ENCODE measurements at regions not wholly inside any gene's neighbourhood (a gene's known extent, or its start where the extent isn't known, plus 50 kb on each side); places are given as distances from the start of the nearest gene placed in this dataset.

DNA sequence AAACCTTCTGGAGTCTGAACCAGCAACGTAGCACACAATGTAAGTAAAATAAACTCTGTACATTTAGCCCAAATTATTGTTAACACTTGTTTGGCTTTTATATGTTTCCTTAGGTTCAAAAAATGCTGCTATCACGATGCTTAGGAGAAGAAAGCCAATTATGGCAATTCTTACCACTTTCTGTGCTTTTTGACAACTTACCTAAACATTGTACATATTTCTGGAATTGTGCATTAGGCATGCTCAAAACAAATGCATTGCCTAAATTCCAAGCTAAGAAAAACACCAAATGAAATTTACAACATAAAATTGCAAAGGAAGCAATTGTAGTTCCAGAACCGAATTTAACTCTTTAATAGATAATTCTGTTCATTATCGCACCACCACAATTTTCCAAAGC is 585.6 kb upstream of the DSEL start:
- no peak for DNase-seq (ENCODE audit: low read depth)

DNA sequence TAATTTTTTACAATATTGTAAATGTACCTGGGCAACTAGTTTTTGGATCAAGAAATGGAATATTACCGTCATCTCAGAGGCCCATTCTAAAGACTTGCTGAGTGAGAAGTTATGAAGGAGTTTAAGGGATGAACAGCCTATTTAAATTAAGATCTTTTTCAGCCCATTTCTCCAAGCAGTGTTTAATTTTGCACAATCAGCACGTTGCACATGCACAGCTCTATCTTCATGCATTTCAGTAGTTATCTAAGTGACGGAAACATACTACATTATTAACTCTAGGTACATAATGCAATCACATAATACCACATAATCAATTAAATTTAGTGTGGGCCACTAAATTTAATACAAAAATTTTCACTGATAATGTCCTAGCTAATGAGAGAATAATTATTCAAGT is 582.1 kb upstream of the DSEL start:
- no peak for DNase-seq (ENCODE audit: low read depth)

DNA sequence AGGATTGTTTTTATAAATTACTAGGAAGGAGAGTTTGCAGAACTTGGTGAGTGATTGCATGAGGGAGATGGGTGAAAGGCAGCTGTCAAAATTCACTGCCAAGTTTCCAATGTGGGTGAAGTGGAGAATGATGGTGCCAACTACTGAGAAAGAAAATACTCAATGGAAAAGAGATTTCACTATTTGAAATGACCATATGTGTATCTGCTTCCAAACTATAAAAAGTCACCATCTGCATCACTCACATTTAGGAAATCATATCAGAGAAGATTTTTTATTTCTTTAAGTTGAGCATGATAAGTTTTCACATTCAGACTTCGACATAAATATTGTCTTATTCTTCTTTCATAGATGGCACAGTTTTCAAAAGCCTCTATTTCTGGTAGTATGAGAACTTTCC is 570.0 kb upstream of the DSEL start:
- DNase-seq (ENCODE audit: low read depth): no peak

- no peak for DNase-seq (ENCODE audit: low read depth)
Measured at GRCh38 chr18:68085251-68085650, 568.7 kb upstream of the DSEL start.

- no peak for DNase-seq (ENCODE audit: low read depth)
Measured at GRCh38 chr18:68083776-68084175, 567.3 kb upstream of the DSEL start.

DNA sequence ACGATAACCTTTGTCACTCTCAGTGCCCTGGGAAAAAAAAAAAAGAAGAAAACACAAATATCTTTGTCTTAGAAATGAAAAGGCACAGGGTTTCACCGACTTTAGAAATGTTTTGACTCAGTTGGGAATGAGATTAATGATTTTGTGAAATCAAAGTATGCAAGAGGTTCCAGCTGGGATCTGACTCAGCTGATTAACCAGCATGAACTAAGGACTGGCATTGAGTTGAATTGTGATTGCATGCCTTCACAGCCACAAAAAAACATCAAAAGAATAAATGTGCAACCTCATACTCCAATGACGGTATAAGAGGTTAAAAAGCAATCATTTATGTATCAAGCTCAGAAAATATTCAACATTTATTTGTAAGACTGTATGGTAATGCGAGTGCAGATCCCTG is 566.6 kb upstream of the DSEL start:
- no peak for DNase-seq (ENCODE audit: low read depth)

GRCh38 chr18:68072744-68073143 is 556.2 kb upstream of the DSEL start:
- DNase-seq (ENCODE audit: low read depth): no peak

- no peak for DNase-seq (ENCODE audit: low read depth)
Measured at GRCh38 chr18:68060871-68061270, 544.4 kb upstream of the DSEL start.

DNA sequence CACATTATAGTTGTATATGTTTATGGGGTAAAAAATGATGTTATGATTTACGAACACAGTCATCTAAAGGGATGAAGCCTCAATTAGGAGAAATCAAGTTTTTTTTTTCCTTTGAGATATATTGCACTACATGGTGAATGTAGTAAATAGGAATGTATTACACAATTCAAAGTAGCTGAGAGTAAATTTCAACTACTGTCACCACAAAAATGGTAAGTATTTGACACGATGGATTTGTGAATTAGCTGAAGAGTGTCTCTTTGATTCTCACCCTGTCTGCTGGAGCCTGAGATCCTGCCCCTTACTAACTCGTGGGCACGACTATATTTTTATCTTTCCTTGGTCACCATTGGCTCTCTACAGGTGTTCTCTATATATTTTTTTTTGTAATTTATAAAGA is 540.4 kb upstream of the DSEL start:
- no peak for DNase-seq (ENCODE audit: low read depth)

DNA sequence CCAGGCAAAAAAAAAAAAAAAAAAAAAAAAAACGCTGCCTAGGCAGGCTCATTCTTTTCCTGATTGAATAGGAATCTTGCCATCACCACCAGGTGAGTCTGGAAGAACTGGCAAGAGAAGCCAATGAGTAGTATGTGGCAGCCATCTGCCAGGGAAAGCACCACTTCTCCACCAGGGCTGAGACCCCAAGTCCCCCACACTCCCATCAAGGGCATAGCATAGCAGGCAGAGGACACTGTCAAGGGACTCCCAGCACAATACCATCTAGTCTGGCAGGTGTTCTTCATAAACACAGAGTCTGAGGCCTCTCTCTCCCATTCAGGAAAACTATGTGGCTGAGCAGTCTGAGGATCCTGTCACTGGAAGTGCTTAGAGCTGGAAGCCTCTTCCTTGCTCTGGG is 538.1 kb upstream of the DSEL start:
- DNase-seq (ENCODE audit: low read depth): no peak

- no peak for DNase-seq (ENCODE audit: low read depth)
Measured at GRCh38 chr18:68053290-68053689, 536.8 kb upstream of the DSEL start.

GRCh38 chr18:68041327-68041726 is 524.8 kb upstream of the DSEL start:
- DNase-seq (ENCODE audit: low read depth): no peak

DNA sequence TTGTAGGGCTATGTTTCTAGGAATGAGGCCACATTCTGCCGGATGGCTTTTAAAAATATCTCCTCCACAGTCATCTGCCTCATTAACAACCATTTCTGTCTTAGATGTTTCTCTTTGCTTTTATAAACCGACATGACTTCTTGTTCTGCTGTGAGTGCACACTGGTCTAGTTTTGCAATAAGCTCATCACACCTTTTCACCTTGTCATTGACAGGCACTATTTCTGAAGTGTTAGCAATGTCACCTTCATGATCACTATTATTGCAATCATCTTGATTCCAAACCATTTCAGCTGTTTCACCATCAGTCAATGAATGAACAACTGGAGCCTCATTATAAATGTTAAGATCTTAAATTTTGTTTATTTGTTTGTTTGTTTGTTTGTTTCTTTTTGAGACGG is 523.7 kb upstream of the DSEL start:
- no peak for DNase-seq (ENCODE audit: low read depth)

DNA sequence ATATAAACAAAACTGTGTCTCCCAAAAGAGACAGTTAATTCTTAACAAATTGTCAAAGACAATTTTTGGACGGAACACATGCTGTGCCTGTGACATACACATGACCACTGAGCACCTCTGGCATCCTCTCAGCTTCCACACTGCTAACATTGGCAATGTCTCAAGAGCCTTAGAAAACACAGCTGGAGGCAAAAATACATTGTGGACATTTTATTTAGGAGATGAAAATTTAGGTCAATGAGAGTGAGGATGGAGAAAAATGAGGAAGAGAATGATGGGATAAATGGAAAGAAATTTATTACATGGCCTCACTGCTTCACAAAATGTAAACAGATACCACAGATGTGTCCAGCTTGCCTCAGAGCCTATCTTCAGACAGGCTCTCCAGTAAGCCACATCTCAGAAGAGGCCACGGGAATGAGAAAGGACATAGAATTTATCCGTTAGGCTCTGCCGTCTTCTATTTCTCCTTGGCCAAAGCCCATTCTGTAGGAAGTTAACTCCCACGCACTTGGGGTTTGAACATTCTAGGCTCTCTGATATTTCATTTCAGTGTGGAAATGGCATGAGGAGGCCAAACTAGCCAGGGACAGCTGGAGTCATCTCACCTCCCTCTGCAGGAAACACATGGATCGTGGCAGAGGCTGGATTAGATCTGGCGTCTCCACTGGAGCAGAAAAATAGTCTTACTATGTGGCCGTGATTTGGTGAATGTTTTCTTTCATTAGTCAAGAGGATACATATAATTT is 519.4 kb upstream of the DSEL start:
- no peak for DNase-seq (ENCODE audit: low read depth)

- DNase-seq (ENCODE audit: low read depth): no peak
Measured at GRCh38 chr18:68034296-68034695, 517.8 kb upstream of the DSEL start.

- no peak for DNase-seq (ENCODE audit: low read depth)
Measured at GRCh38 chr18:68033466-68033865, 516.9 kb upstream of the DSEL start.

DNA sequence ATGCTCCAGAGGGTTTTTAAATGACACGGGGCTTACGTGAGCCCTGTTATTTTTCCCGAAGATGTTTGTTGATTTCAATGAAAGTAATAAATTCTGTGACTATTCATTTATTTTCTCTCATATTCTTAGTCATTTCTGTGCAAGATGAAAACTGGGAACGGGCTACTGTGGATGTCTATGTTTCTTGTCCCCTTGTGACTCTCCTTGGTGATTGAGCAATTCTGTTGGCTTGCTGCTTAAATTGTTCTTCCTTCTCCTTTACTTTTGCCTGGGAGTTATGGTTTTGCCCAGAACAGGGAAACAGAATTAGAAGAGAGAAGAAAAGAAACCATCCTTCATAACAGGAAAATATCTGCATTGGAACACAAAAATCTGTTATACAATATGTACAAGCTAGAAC is 508.2 kb upstream of the DSEL start:
- no peak for DNase-seq (ENCODE audit: low read depth)

- no peak for DNase-seq (ENCODE audit: low read depth)
Measured at GRCh38 chr18:68017385-68017784, 500.9 kb upstream of the DSEL start.

GRCh38 chr18:67997496-67997895 is 481.0 kb upstream of the DSEL start:
- no peak for DNase-seq (ENCODE audit: low read depth)

GRCh38 chr18:67995769-67996168 is 479.2 kb upstream of the DSEL start:
- DNase-seq (ENCODE audit: low read depth): no peak

- DNase-seq (ENCODE audit: low read depth): no peak
Measured at GRCh38 chr18:67980241-67980640, 463.7 kb upstream of the DSEL start.

GRCh38 chr18:67977067-67977616 is 460.6 kb upstream of the DSEL start:
- no peak for DNase-seq (ENCODE audit: low read depth)

DNA sequence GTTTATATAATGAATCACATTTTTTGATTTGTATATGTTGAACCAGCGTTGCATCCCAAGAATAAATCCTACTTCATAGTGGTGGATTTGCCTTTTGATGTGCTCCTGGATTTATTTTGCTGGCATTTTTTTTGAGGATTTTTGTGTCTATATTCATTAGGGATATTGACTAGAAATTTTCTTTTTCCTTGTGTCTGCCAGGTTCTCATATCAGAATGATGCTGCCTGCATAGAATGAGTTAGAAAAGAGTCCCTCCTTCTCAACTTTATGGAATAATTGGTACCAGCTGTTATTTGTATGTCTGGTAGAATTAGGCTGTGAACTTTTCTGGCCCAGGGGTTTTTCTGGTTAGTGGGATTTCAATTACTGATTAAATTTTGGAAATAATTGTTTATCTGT is 457.4 kb upstream of the DSEL start:
- DNase-seq (ENCODE audit: low read depth): no peak

DNA sequence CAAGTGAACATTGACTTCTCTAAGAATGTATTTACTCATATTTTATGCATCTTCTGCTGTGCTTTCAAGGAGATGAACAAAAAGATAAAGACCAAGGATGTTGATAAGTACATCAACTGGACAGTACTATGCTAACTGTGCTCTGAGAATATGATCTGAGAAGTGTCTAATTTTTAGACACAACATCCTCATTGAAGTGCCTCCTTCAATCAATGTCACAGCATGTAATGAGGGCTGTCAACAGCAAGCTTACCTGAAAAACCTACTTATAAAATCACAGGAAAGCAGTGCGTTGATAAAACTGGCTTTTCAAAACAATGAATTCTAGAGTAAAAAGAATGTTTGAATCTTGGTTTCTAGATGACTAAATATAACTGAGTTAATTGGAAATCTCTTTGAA is 452.9 kb upstream of the DSEL start:
- DNase-seq (ENCODE audit: low read depth): no peak
